Fibroblast of lung (primary cell): ENCODE measurements at regions not wholly inside any gene's neighbourhood (a gene's known extent, or its start where the extent isn't known, plus 50 kb on each side); places are given as distances from the start of the nearest gene placed in this dataset.

Source experiments
- DNase-seq, 2 donors: peaks; one replicate each; pipeline versions ENCODE4 v3.0.0 to v3.0.0-alpha.2; 2010; ENCODE audit warnings: low read depth in 2 of 2
- H2AFZ ChIP-seq: 2 replicates; pipeline ENCODE4 v1.5.1; 2012; ENCODE audit warnings: low read length, control low read depth, inconsistent platforms
- H3K27ac ChIP-seq: 2 replicates; pipeline ENCODE4 v1.5.1; 2011; ENCODE audit warnings: low read length, control low read depth; ENCODE audit not compliant: insufficient read depth
- H3K27me3 ChIP-seq: 2 replicates; pipeline ENCODE4 v1.5.1; 2011; ENCODE audit warnings: mild to moderate bottlenecking, low read length; ENCODE audit not compliant: control insufficient read depth, insufficient read depth
- H3K36me3 ChIP-seq: 2 replicates; pipeline ENCODE4 v1.5.1; 2011; ENCODE audit warnings: low read length; ENCODE audit not compliant: control insufficient read depth, insufficient read depth
- H3K4me1 ChIP-seq: 2 replicates; pipeline ENCODE4 v1.5.1; 2011; ENCODE audit warnings: low read length; ENCODE audit not compliant: control insufficient read depth, insufficient read depth; ENCODE audit errors: extremely low read depth
- H3K4me2 ChIP-seq: 2 replicates; pipeline ENCODE4 v1.5.1; 2011; ENCODE audit warnings: low read length, control low read depth; ENCODE audit not compliant: insufficient read depth; ENCODE audit errors: extremely low read depth
- H3K4me3 ChIP-seq, 4 experiments: fragments of 200-600 bp in 1 of 4; sonication (generic) in 1 of 4; replicated peaks in 1 of 4; 2 replicates each; pipeline ENCODE4 v1.5.1; 2011 to 2016; ENCODE audit warnings: low read length in 4 of 4, low read depth in 3 of 4, mild to moderate bottlenecking in 3 of 4, control low read depth in 2 of 4, inconsistent platforms in 1 of 4, mixed read lengths in 1 of 4; ENCODE audit not compliant: insufficient read depth in 1 of 4; ENCODE audit errors: control extremely low read depth in 1 of 4
- H3K79me2 ChIP-seq: 2 replicates; pipeline ENCODE4 v1.5.1; 2012; ENCODE audit warnings: mild to moderate bottlenecking, low read length, inconsistent platforms; ENCODE audit not compliant: control insufficient read depth, insufficient read depth
- H3K9ac ChIP-seq: 2 replicates; pipeline ENCODE4 v1.5.1; 2011; ENCODE audit warnings: mild to moderate bottlenecking, low read length, control low read depth; ENCODE audit not compliant: insufficient read depth
- H3K9me3 ChIP-seq: 2 replicates; pipeline ENCODE4 v1.5.1; 2012; ENCODE audit warnings: low read depth, low read length; ENCODE audit not compliant: control insufficient read depth, insufficient read depth
- H4K20me1 ChIP-seq: 2 replicates; pipeline ENCODE4 v1.5.1; 2011; ENCODE audit warnings: low read length; ENCODE audit not compliant: control insufficient read depth, insufficient read depth; ENCODE audit errors: extremely low read depth
- CTCF ChIP-seq, 2 donors: IDR thresholded peaks in 1 of 2; conservative IDR thresholded peaks in 1 of 2; 1 replicate in 1 of 2; 2 replicates in 1 of 2; pipeline ENCODE4 v1.5.1; 2011 to 2012; ENCODE audit warnings: low read length in 2 of 2, control low read depth in 1 of 2, inconsistent platforms in 1 of 2, low read depth in 1 of 2, mild to moderate bottlenecking in 1 of 2
- EZH2 ChIP-seq: IDR thresholded peaks from 2 replicates; pipeline ENCODE4 v1.5.1; 2012; ENCODE audit warnings: low read length, control low read depth, mild to moderate bottlenecking; ENCODE audit errors: missing control alignments

- Histone ChIP-seq H3K9me3 (no peaks in the 10 kb centered on the region), H3K79me2 (no peaks in the 10 kb centered on the region), H3K4me2 (no peak overlapping the region), H3K4me3 (no peak overlapping the region), H4K20me1 (no peaks in the 10 kb centered on the region), H3K27me3 (no peaks in the 10 kb centered on the region), H2AFZ (no peak overlapping the region), H3K4me1 (no peaks in the 10 kb centered on the region), H3K36me3 (no peaks in the 10 kb centered on the region), H3K9ac (no peak overlapping the region), H3K27ac (no peak overlapping the region)
- DNase-seq, result no peak
- TF ChIP-seq EZH2 (no peak), CTCF (conservative IDR thresholded peaks at IDR 0.05 in 1 of 2, IDR thresholded peaks at IDR 0.05 in 1 of 2; ENCODE audit: low read depth in 1 of 2, low read length in 2 of 2) (no peak)
Observed at GRCh38 chr11:120031156-120031555, 106.8 kb downstream of the TRIM29 start.

- DNase-seq, result no peak
Observed at GRCh38 chr11:120030411-120030810, 107.5 kb downstream of the TRIM29 start.

GRCh38 chr11:120029321-120029720 is 108.6 kb downstream of the TRIM29 start:
- no peaks in the 10 kb centered on the region for H3K9me3 ChIP-seq
- no peaks in the 10 kb centered on the region for H3K36me3 ChIP-seq
- no peak overlapping the region for H3K4me3 ChIP-seq
- no peak for DNase-seq
- no peaks in the 10 kb centered on the region for H3K4me1 ChIP-seq
- no peak overlapping the region for H3K27ac ChIP-seq
- no peaks in the 10 kb centered on the region for H4K20me1 ChIP-seq
- no peaks in the 10 kb centered on the region for H3K79me2 ChIP-seq
- H3K27me3 ChIP-seq, result no peaks in the 10 kb centered on the region
- H2AFZ ChIP-seq, result no peak overlapping the region
- H3K4me2 ChIP-seq, result no peak overlapping the region
- no peak overlapping the region for H3K9ac ChIP-seq
- TF ChIP-seq EZH2, result no peak

More at GRCh38 chr11:120030411-120030810, 107.5 kb downstream of the TRIM29 start:
- Histone ChIP-seq H4K20me1 (no peaks in the 10 kb centered on the region), H3K27me3 (no peaks in the 10 kb centered on the region), H3K4me1 (no peaks in the 10 kb centered on the region), H3K9me3 (no peaks in the 10 kb centered on the region), H3K27ac (no peak overlapping the region), H3K36me3 (no peaks in the 10 kb centered on the region), H3K79me2 (no peaks in the 10 kb centered on the region), H3K4me2 (no peak overlapping the region), H2AFZ (no peak overlapping the region), H3K9ac (no peak overlapping the region), H3K4me3 (no peak overlapping the region)
- TF ChIP-seq EZH2 (no peak), CTCF (conservative IDR thresholded peaks at IDR 0.05 in 1 of 2, IDR thresholded peaks at IDR 0.05 in 1 of 2; ENCODE audit: low read depth in 1 of 2, low read length in 2 of 2) (no peak)

DNA sequence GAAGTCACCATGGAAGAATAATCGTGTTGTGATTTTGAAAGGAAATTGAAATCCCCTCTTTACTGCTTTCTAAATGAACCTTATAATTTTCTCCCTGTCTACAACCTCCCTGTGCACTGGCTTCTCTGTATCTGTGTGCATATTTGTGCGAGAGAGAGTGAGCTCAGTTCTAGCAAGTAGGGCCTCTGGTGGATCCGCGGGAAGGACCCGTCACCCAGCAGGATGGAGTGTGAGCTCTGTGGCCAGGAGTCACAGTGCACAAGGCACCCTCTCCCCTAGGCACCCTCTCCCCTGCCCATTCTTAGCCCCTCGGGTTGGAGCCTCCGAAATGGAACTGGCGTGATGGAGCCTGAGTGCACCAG is 109.0 kb downstream of the TRIM29 start:
- no peak for DNase-seq
- H3K4me1 ChIP-seq, result no peaks in the 10 kb centered on the region
- no peak overlapping the region for H3K9ac ChIP-seq
- no peaks in the 10 kb centered on the region for H4K20me1 ChIP-seq
- H3K4me3 ChIP-seq, result no peak overlapping the region
- H3K4me2 ChIP-seq, result no peak overlapping the region
- H3K36me3 ChIP-seq, result no peaks in the 10 kb centered on the region
- no peak for TF ChIP-seq CTCF (conservative IDR thresholded peaks at IDR 0.05 in 1 of 2, IDR thresholded peaks at IDR 0.05 in 1 of 2; ENCODE audit: low read depth in 1 of 2, low read length in 2 of 2)
- TF ChIP-seq EZH2, result no peak
- H3K9me3 ChIP-seq, result no peaks in the 10 kb centered on the region
- no peaks in the 10 kb centered on the region for H3K79me2 ChIP-seq
- no peaks in the 10 kb centered on the region for H3K27me3 ChIP-seq
- no peak overlapping the region for H3K27ac ChIP-seq
- no peak overlapping the region for H2AFZ ChIP-seq
